ENCODE measurements at regions not wholly inside any gene's neighbourhood (a gene's known extent, or its start where the extent isn't known, plus 50 kb on each side); places are given as distances from the start of the nearest gene placed in this dataset.
"Not testable (repeated sequence)": the region's sequence is repeated elsewhere in the genome, so short reads cannot be mapped to it uniquely, and the experiment has no call there.

GRCh38 chr15:45810201-45810600 is 175.4 kb downstream of the SQOR start:
- DNase-seq (ENCODE audit: low spot score): no peak

GRCh38 chr15:45812200-45812599 is 177.4 kb downstream of the SQOR start:
- no peak for DNase-seq (ENCODE audit: low spot score)

GRCh38 chr15:45817578-45817977 is 182.7 kb downstream of the SQOR start:
- not testable (repeated sequence) for DNase-seq (ENCODE audit: low spot score)

GRCh38 chr15:45821390-45821789 is 186.6 kb downstream of the SQOR start:
- no peak for DNase-seq (ENCODE audit: low spot score)

GRCh38 chr15:45822968-45823367 is 188.1 kb downstream of the SQOR start:
- DNase-seq (ENCODE audit: low spot score): not testable (repeated sequence)

GRCh38 chr15:45827275-45827674 is 192.4 kb downstream of the SQOR start:
- no peak for DNase-seq (ENCODE audit: low spot score)

GRCh38 chr15:45827766-45828165 is 192.9 kb downstream of the SQOR start:
- DNase-seq (ENCODE audit: low spot score): no peak

- no peak for DNase-seq (ENCODE audit: low spot score)
Observed at GRCh38 chr15:45829336-45830153, 194.7 kb downstream of the SQOR start.

- DNase-seq (ENCODE audit: low spot score): no peak
Observed at GRCh38 chr15:45831787-45832186, 197.0 kb downstream of the SQOR start.

GRCh38 chr15:45834622-45835021 is 199.8 kb downstream of the SQOR start:
- no peak for DNase-seq (ENCODE audit: low spot score)

- DNase-seq (ENCODE audit: low spot score): no peak
Observed at GRCh38 chr15:45842151-45842550, 207.3 kb downstream of the SQOR start.

GRCh38 chr15:45847645-45848044 is 212.8 kb downstream of the SQOR start:
- DNase-seq (ENCODE audit: low spot score): no peak

- DNase-seq (ENCODE audit: low spot score): no peak
Observed at GRCh38 chr15:45849136-45849535, 214.3 kb downstream of the SQOR start.

GRCh38 chr15:45854455-45855202 is 219.8 kb downstream of the SQOR start:
- no peak for DNase-seq (ENCODE audit: low spot score)

GRCh38 chr15:45855210-45855906 is 220.5 kb downstream of the SQOR start:
- no peak for DNase-seq (ENCODE audit: low spot score)

GRCh38 chr15:45855907-45856579 is 221.2 kb downstream of the SQOR start:
- no peak for DNase-seq (ENCODE audit: low spot score)

GRCh38 chr15:45857291-45857690 is 222.5 kb downstream of the SQOR start:
- no peak for DNase-seq (ENCODE audit: low spot score)

GRCh38 chr15:45858491-45858890 is 223.7 kb downstream of the SQOR start:
- DNase-seq (ENCODE audit: low spot score): no peak

GRCh38 chr15:45862034-45862433 is 227.2 kb downstream of the SQOR start:
- DNase-seq (ENCODE audit: low spot score): no peak

- no peak for DNase-seq (ENCODE audit: low spot score)
Observed at GRCh38 chr15:45863881-45864580, 229.2 kb downstream of the SQOR start.

- no peak for DNase-seq (ENCODE audit: low spot score)
Observed at GRCh38 chr15:45866616-45867015, 231.8 kb downstream of the SQOR start.

GRCh38 chr15:45867281-45867680 is 232.5 kb downstream of the SQOR start:
- no peak for DNase-seq (ENCODE audit: low spot score)
